ENCODE measurements at regions not wholly inside any gene's neighbourhood (a gene's known extent, or its start where the extent isn't known, plus 50 kb on each side); places are given as distances from the start of the nearest gene placed in this dataset.
A peak's percentile ranks its signal among the peaks of the same experiment; 100 is the strongest.

DNA sequence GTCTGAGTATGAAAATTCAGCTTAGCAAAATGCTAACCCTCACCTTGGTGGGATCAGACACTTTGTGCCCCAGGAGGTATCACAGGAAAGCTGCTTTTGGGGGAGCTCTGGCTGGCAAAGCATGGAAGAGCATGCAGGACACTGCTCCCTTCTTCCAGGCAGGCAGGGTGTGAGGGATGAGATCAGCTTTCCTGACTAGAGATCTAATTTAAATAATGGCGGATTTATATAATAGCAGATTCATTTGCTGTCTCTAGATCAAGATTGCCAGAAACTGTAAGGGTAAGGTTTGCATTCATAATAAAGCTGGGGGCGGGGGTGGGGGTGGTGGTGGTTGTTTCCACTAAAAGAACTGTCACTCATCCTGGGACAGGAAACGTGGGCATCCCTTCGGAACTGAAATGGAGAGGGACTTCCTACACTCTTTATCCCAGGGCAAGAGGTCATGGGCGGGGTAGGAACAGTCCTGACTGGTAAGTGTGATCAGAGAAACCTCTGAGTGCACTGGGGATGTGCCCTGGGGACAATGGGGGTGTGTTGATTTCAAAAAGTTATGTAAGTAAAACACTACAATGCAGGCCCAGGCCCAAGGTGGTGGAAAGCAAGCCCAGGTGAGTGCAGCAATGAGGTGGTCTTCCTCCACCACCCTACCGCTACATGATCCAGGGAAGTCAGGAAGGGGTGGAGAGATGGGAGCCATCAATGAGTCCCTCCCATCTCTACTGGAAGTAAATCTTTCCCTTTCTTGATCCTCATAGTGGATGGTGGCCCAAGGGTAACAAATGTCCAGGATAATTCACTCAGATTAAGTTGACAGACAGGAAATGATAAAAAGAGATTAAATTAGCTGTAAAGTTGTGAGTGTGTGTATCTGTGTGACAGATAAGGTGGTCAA, 171.4 kb upstream of the SERPINE2 start:
- Mint-ChIP-seq H3K27ac (no peak overlapping the region), H3K9me3 (no peaks in the 10 kb centered on the region), H3K36me3 (no peaks in the 10 kb centered on the region), H3K27me3 (ENCODE audit: insufficient read depth, low read depth) (no peaks in the 10 kb centered on the region), H3K4me1 (peaks cover 5% of the 10 kb centered on the region), H3K4me3 (no peak overlapping the region)
- no peaks in the 10 kb centered on the region for H3F3A ChIP-seq (ENCODE audit: low read depth)
- no peaks in the 10 kb centered on the region for H3K27me3 ChIP-seq
- no peaks in the 10 kb centered on the region for H3K79me2 ChIP-seq (ENCODE audit: low read depth)
- H3K4me1 ChIP-seq = no peaks in the 10 kb centered on the region
- H3K36me3 ChIP-seq = no peaks in the 10 kb centered on the region
- H3K4me2 ChIP-seq = no peak overlapping the region
- H3K9ac ChIP-seq = no peak overlapping the region
- H2AFZ ChIP-seq (replicated peaks) = peak overlapping the region; percentile 17
- H3K27ac ChIP-seq = no peak overlapping the region
- TF ChIP-seq EZH2phosphoT487 (IDR thresholded peaks at IDR 0.05) (no peak), EZH2 (IDR thresholded peaks at IDR 0.05) (no peak), CTCF (IDR thresholded peaks at IDR 0.05) (no peak)
- no peak for DNase-seq (ENCODE audit: low spot score)
- no peak overlapping the region for H3K4me3 ChIP-seq
- H3K9me3 ChIP-seq (ENCODE audit: low read depth) = no peaks in the 10 kb centered on the region
- H4K20me1 ChIP-seq (ENCODE audit: low read depth) = no peaks in the 10 kb centered on the region

GRCh38 chr2:224209555-224210285, 170.6 kb upstream of the SERPINE2 start:
- H3K27ac ChIP-seq = no peak overlapping the region
- no peaks in the 10 kb centered on the region for H3K9me3 Mint-ChIP-seq
- H4K20me1 ChIP-seq (ENCODE audit: low read depth) = no peaks in the 10 kb centered on the region
- H3K79me2 ChIP-seq (ENCODE audit: low read depth) = no peaks in the 10 kb centered on the region
- no peak overlapping the region for H3K4me3 Mint-ChIP-seq
- H3F3A ChIP-seq (ENCODE audit: low read depth) = no peaks in the 10 kb centered on the region
- H3K27ac Mint-ChIP-seq = no peak overlapping the region
- no peaks in the 10 kb centered on the region for H3K27me3 ChIP-seq
- no peak overlapping the region for H3K9ac ChIP-seq
- no peaks in the 10 kb centered on the region for H3K27me3 Mint-ChIP-seq (ENCODE audit: insufficient read depth, low read depth)
- no peaks in the 10 kb centered on the region for H3K4me1 ChIP-seq
- TF ChIP-seq EZH2 (IDR thresholded peaks at IDR 0.05) = no peak
- TF ChIP-seq EZH2phosphoT487 (IDR thresholded peaks at IDR 0.05) = no peak
- no peak for TF ChIP-seq CTCF (IDR thresholded peaks at IDR 0.05)
- H3K36me3 ChIP-seq = no peaks in the 10 kb centered on the region
- peaks cover 5% of the 10 kb centered on the region for H3K4me1 Mint-ChIP-seq
- peak overlapping the region; percentile 17 for H2AFZ ChIP-seq (replicated peaks)
- no peak overlapping the region for H3K4me3 ChIP-seq
- H3K4me2 ChIP-seq = no peak overlapping the region
- H3K9me3 ChIP-seq (ENCODE audit: low read depth) = no peaks in the 10 kb centered on the region
- no peaks in the 10 kb centered on the region for H3K36me3 Mint-ChIP-seq
- DNase-seq (ENCODE audit: low spot score) = no peak

GRCh38 chr2:224208443-224208842, 169.4 kb upstream of the SERPINE2 start:
- no peaks in the 10 kb centered on the region for H3F3A ChIP-seq (ENCODE audit: low read depth)
- H3K4me2 ChIP-seq = no peak overlapping the region
- H3K27me3 ChIP-seq = no peaks in the 10 kb centered on the region
- no peak overlapping the region for H3K9ac ChIP-seq
- no peaks in the 10 kb centered on the region for H3K79me2 ChIP-seq (ENCODE audit: low read depth)
- Mint-ChIP-seq H3K9me3 (no peaks in the 10 kb centered on the region), H3K36me3 (no peaks in the 10 kb centered on the region), H3K4me3 (no peak overlapping the region), H3K27me3 (ENCODE audit: insufficient read depth, low read depth) (peaks cover 2% of the 10 kb centered on the region), H3K27ac (no peak overlapping the region), H3K4me1 (peaks cover 5% of the 10 kb centered on the region)
- DNase-seq (ENCODE audit: low spot score) = no peak
- no peak overlapping the region for H3K27ac ChIP-seq
- no peaks in the 10 kb centered on the region for H3K36me3 ChIP-seq
- H2AFZ ChIP-seq (replicated peaks) = no peak overlapping the region
- no peaks in the 10 kb centered on the region for H3K4me1 ChIP-seq
- TF ChIP-seq CTCF (IDR thresholded peaks at IDR 0.05) = no peak
- TF ChIP-seq EZH2 (IDR thresholded peaks at IDR 0.05) = no peak
- no peak for TF ChIP-seq EZH2phosphoT487 (IDR thresholded peaks at IDR 0.05)
- H3K9me3 ChIP-seq (ENCODE audit: low read depth) = no peaks in the 10 kb centered on the region
- no peaks in the 10 kb centered on the region for H4K20me1 ChIP-seq (ENCODE audit: low read depth)
- H3K4me3 ChIP-seq = no peak overlapping the region
